Endothelial cell of umbilical vein (primary cell): ENCODE measurements at regions not wholly inside any gene's neighbourhood (a gene's known extent, or its start where the extent isn't known, plus 50 kb on each side); places are given as distances from the start of the nearest gene placed in this dataset.

Source experiments
- BruUV-seq: library from RNA; stranded (reverse); fragments of 400-500 nt; replicated peaks from 2 replicates; lab custom pipeline; 2021; lab: Mats Ljungman, UMichigan
- CTCF ChIA-PET: fragments of 300-600, 350-600 bp; sonication (Branson Sonifier 250); formaldehyde crosslinking; loops from one replicate; lab custom pipeline; 2021; ENCODE audit warnings: antibody characterized with exemption, inconsistent platforms; lab: Charles Lee
- POLR2A ChIA-PET: fragments of 300-600, 350-600 bp; sonication (Branson Sonifier 250); formaldehyde crosslinking; loops from one replicate; lab custom pipeline; 2021; ENCODE audit warnings: antibody characterized with exemption, inconsistent platforms; lab: Charles Lee
- DNase-seq: peaks from one replicate; pipeline ENCODE4 v3.0.0-alpha.2; 2011; ENCODE audit warnings: low read depth, low spot score
- FAIRE-seq: peaks from 2 replicates; lab custom pipeline; 2011; peaks lifted over from hg19 to GRCh38; lab: Jason Lieb, UNC
- H2AFZ ChIP-seq: 2 replicates; pipeline ENCODE4 v1.6.0; 2012; ENCODE audit warnings: low read depth, low read length, control low read depth, inconsistent platforms
- H3K27ac ChIP-seq: 2 replicates; pipeline ENCODE4 v1.5.1; 2011; ENCODE audit warnings: low read depth, mild to moderate bottlenecking, control low read depth, low read length, moderate library complexity; ENCODE audit not compliant: insufficient read depth
- H3K27me3 ChIP-seq, 2 experiments: 2 replicates each; pipeline versions ENCODE4 v1.6.0 to v1.6.1; 2011; ENCODE audit warnings: low read length in 2 of 2, mixed read lengths in 1 of 2; ENCODE audit not compliant: control insufficient read depth in 2 of 2, insufficient read depth in 2 of 2
- H3K36me3 ChIP-seq, 2 experiments: 2 replicates in 1 of 2; 3 replicates in 1 of 2; pipeline ENCODE4 v1.5.1; 2011; ENCODE audit warnings: low read length in 2 of 2, mild to moderate bottlenecking in 1 of 2, moderate library complexity in 1 of 2; ENCODE audit not compliant: control insufficient read depth in 2 of 2, insufficient read depth in 2 of 2; ENCODE audit errors: extremely low read depth in 1 of 2
- H3K4me1 ChIP-seq: 3 replicates; pipeline ENCODE4 v1.5.1; 2011; ENCODE audit warnings: mild to moderate bottlenecking, low read length; ENCODE audit not compliant: control insufficient read depth, insufficient read depth; ENCODE audit errors: extremely low read depth
- H3K4me2 ChIP-seq: 2 replicates; pipeline ENCODE4 v1.6.1; 2011; ENCODE audit warnings: low read length, control low read depth, mixed read lengths; ENCODE audit not compliant: insufficient read depth
- H3K4me3 ChIP-seq, 3 experiments: fragments of 200-600 bp in 1 of 3; sonication (generic), shearing (Covaris generic) in 1 of 3; replicated peaks in 1 of 3; 2 replicates each; pipeline ENCODE4 v1.5.1; 2011 to 2016; ENCODE audit warnings: control low read depth in 3 of 3, low read length in 3 of 3, mild to moderate bottlenecking in 2 of 3, inconsistent platforms in 1 of 3, low read depth in 1 of 3, moderate library complexity in 1 of 3; ENCODE audit not compliant: insufficient read depth in 1 of 3
- H3K79me2 ChIP-seq: 2 replicates; pipeline ENCODE4 v1.6.0; 2012; ENCODE audit warnings: low read length, inconsistent platforms; ENCODE audit not compliant: control insufficient read depth, insufficient read depth
- H3K9ac ChIP-seq: replicated peaks from 2 replicates; pipeline ENCODE3; 2011; ENCODE audit warnings: low read length, control low read depth; ENCODE audit not compliant: insufficient read depth; ENCODE audit errors: extremely low read depth
- H3K9me1 ChIP-seq: replicated peaks from 3 replicates; pipeline ENCODE4 v1.6.0; 2011; ENCODE audit warnings: mild to moderate bottlenecking, low read length; ENCODE audit not compliant: control insufficient read depth, insufficient read depth; ENCODE audit errors: extremely low read depth
- H3K9me3 ChIP-seq: replicated peaks from 2 replicates; pipeline ENCODE4 v1.5.1; 2012; ENCODE audit warnings: low read length, inconsistent platforms; ENCODE audit not compliant: control insufficient read depth, insufficient read depth
- H4K20me1 ChIP-seq: replicated peaks from 2 replicates; pipeline ENCODE3; 2011; ENCODE audit warnings: mild to moderate bottlenecking, low read length; ENCODE audit not compliant: control insufficient read depth, insufficient read depth; ENCODE audit errors: extremely low read depth
- CTCF ChIP-seq, 2 donors: IDR thresholded peaks; 1 replicate in 1 of 2; 2 replicates in 1 of 2; pipeline ENCODE4 v1.5.1; 2011; ENCODE audit warnings: low read length in 2 of 2, mild to moderate bottlenecking in 2 of 2, moderate library complexity in 2 of 2, control low read depth in 1 of 2, inconsistent platforms in 1 of 2, low read depth in 1 of 2; ENCODE audit not compliant: insufficient read depth in 1 of 2; ENCODE audit errors: extremely low read depth in 1 of 2
- EZH2 ChIP-seq: IDR thresholded peaks from 2 replicates; pipeline ENCODE4 v1.6.1; 2012; ENCODE audit warnings: borderline replicate concordance, low read depth, mild to moderate bottlenecking, moderate library complexity, low read length, inconsistent platforms; ENCODE audit not compliant: severe bottlenecking
- FOS ChIP-seq: IDR thresholded peaks from 2 replicates; pipeline ENCODE4 v1.6.1; 2011; ENCODE audit warnings: mild to moderate bottlenecking, low read length, moderate library complexity, borderline replicate concordance; ENCODE audit not compliant: insufficient read depth
- GATA2 ChIP-seq: IDR thresholded peaks from 2 replicates; pipeline ENCODE4 v1.7.0; 2011; ENCODE audit warnings: low read depth, mild to moderate bottlenecking, moderate library complexity, mixed read lengths, low read length; ENCODE audit not compliant: insufficient read length, insufficient read depth
- JUN ChIP-seq: IDR thresholded peaks from 2 replicates; pipeline ENCODE4 v1.6.1; 2011; ENCODE audit warnings: borderline replicate concordance, low read depth; ENCODE audit not compliant: insufficient read length, insufficient read depth
- MAX ChIP-seq: IDR thresholded peaks from 2 replicates; pipeline ENCODE4 v1.6.1; 2011; ENCODE audit not compliant: insufficient read depth, insufficient read length
- MYC ChIP-seq: IDR thresholded peaks from one replicate; pipeline ENCODE4 v1.6.1; 2011; ENCODE audit warnings: mild to moderate bottlenecking, low read depth, low read length
- POLR2A ChIP-seq: IDR thresholded peaks from 2 replicates; pipeline ENCODE4 v1.6.1; 2012; ENCODE audit warnings: low read depth, mild to moderate bottlenecking, control low read depth, low read length
- POLR2AphosphoS5 ChIP-seq: IDR thresholded peaks from 2 replicates; pipeline ENCODE4 v1.6.1; 2012; ENCODE audit warnings: low read depth, mild to moderate bottlenecking, control low read depth, low read length, moderate library complexity; ENCODE audit not compliant: insufficient read depth
- dilution Hi-C: fragments of 300-500 bp; cut with MboI; formaldehyde crosslinking; loops from one replicate; pipeline ENCODE4 v1.15.0; 2019; ENCODE audit warnings: low sequenced_read_pairs; ENCODE audit not compliant: extremely low pct_ligation_motif_present
- intact Hi-C: fragments of 100-400 bp; cut with micrococcal nuclease; formaldehyde crosslinking; loops from one replicate; pipeline ENCODE4 v1.10.0; 2022

GRCh38 chr5:54834121-54834842 is 151.1 kb downstream of the ESM1 start:
- no peak overlapping the region for H3K4me3 ChIP-seq
- no peaks in the 10 kb centered on the region for H4K20me1 ChIP-seq
- ChIA-PET CTCF (interaction anchor here (1.5 to 2.9 kb wide), 2 partner anchors 11 to 14 kb away, joined by 3 to 17 read pairs; no protein-coding TSS in a partner anchor), POLR2A (no interaction called here)
- peak overlapping the region; percentile 16 for H2AFZ ChIP-seq
- FAIRE-seq: peak; percentile 81
- H3K27me3 ChIP-seq: no peaks in the 10 kb centered on the region
- intact Hi-C loops (loop anchor here (1.0 to 10.0 kb wide), 2 partner anchors 14 to 189 kb away; no protein-coding TSS in a partner anchor), dilution Hi-C loops (no loop called here)
- H3K9ac ChIP-seq: no peak overlapping the region
- no peaks in the 10 kb centered on the region for H3K36me3 ChIP-seq
- H3K9me3 ChIP-seq: no peaks in the 10 kb centered on the region
- H3K4me1 ChIP-seq: peaks cover 40% of the 10 kb centered on the region
- H3K27ac ChIP-seq: no peak overlapping the region
- no peaks in the 10 kb centered on the region for H3K79me2 ChIP-seq
- peak overlapping the region; percentile 23 for H3K4me2 ChIP-seq
- H3K9me1 ChIP-seq: no peaks in the 10 kb centered on the region
- peak; percentile 60 for DNase-seq
- no TSS peak for BruUV-seq
- TF ChIP-seq FOS (no peak), GATA2 (peak; percentile 44)

GRCh38 chr5:54833590-54833989 is 151.8 kb downstream of the ESM1 start:
- no peaks in the 10 kb centered on the region for H4K20me1 ChIP-seq
- no peaks in the 10 kb centered on the region for H3K79me2 ChIP-seq
- CTCF ChIA-PET: no interaction called here
- no peak overlapping the region for H3K9ac ChIP-seq
- H3K36me3 ChIP-seq: no peaks in the 10 kb centered on the region
- no peaks in the 10 kb centered on the region for H3K27me3 ChIP-seq
- no TSS peak for BruUV-seq
- TF ChIP-seq JUN: no peak
- no peak for TF ChIP-seq MYC
- TF ChIP-seq POLR2A: no peak
- TF ChIP-seq EZH2: no peak
- no peak for TF ChIP-seq GATA2
- no peak for TF ChIP-seq MAX
- TF ChIP-seq FOS: no peak
- no peak for TF ChIP-seq POLR2AphosphoS5
- no peak for TF ChIP-seq CTCF (IDR thresholded peaks at IDR 0.05; ENCODE audit: extremely low read depth in 1 of 2, insufficient read depth in 1 of 2, low read depth in 1 of 2, low read length in 2 of 2)
- no peak for FAIRE-seq
- no peaks in the 10 kb centered on the region for H3K9me1 ChIP-seq
- POLR2A ChIA-PET: no interaction called here
- H3K4me1 ChIP-seq: peaks cover 40% of the 10 kb centered on the region
- no peaks in the 10 kb centered on the region for H3K9me3 ChIP-seq
- H2AFZ ChIP-seq: no peak overlapping the region
- H3K4me3 ChIP-seq: no peak overlapping the region
- dilution Hi-C loops: no loop called here
- DNase-seq: no peak
- intact Hi-C loops: loop anchor here (10.0 kb wide), 1 partner anchor 189 kb away; no protein-coding TSS in a partner anchor
- no peak overlapping the region for H3K27ac ChIP-seq
- H3K4me2 ChIP-seq: peak overlapping the region; percentile 23
